ENCODE measurements at regions not wholly inside any gene's neighbourhood (a gene's known extent, or its start where the extent isn't known, plus 50 kb on each side); places are given as distances from the start of the nearest gene placed in this dataset.

- TF ChIP-seq IRF1 (CRISPR knock-in tag; IDR thresholded peaks at IDR 0.05) (no peak), TEAD4 (CRISPR knock-in tag; IDR thresholded peaks at IDR 0.05) (no peak), CTCF (IDR thresholded peaks at IDR 0.05) (no peak), ZBTB21 (CRISPR knock-in tag; IDR thresholded peaks at IDR 0.05; ENCODE audit: borderline replicate concordance) (no peak)
Observed at GRCh38 chr2:204195498-204195897, 258.9 kb downstream of the ICOS start.
